SK-N-MC (cell line): ENCODE measurements at regions not wholly inside any gene's neighbourhood (a gene's known extent, or its start where the extent isn't known, plus 50 kb on each side); places are given as distances from the start of the nearest gene placed in this dataset.

Experiments used
- DNase-seq: peaks from one replicate; pipeline ENCODE4 v3.0.0-alpha.2; 2011; ENCODE audit warnings: low read depth, low spot score
- H3K27ac ChIP-seq: fragments of 200-600 bp; sonication (generic); 2 replicates; pipeline ENCODE4 v1.5.1; 2016; ENCODE audit warnings: mixed run types
- H3K36me3 ChIP-seq: fragments of 200-600 bp; sonication (generic); 2 replicates; pipeline ENCODE4 v1.6.1; 2017; ENCODE audit warnings: antibody characterized with exemption, low read length, mixed read lengths; ENCODE audit not compliant: insufficient read depth
- H3K4me3 ChIP-seq: fragments of 200-600 bp; sonication (generic); 2 replicates; pipeline ENCODE4 v1.5.1; 2016
- H3K9ac ChIP-seq: fragments of 200-600 bp; sonication (generic); 2 replicates; pipeline ENCODE4 v1.8.0; 2017; ENCODE audit warnings: mixed run types, mixed read lengths; ENCODE audit not compliant: insufficient read length
- H3K9me3 ChIP-seq: fragments of 200-600 bp; sonication (generic); 2 replicates; pipeline ENCODE4 v1.6.1; 2017; ENCODE audit warnings: low read depth, mild to moderate bottlenecking, antibody characterized with exemption, low read length, moderate library complexity, mixed read lengths
- EZH2 ChIP-seq: fragments of 200-600 bp; sonication (generic); IDR thresholded peaks from one replicate; pipeline ENCODE4 v1.6.1; 2017; ENCODE audit warnings: antibody characterized with exemption
- FOXP2 ChIP-seq: optimal IDR thresholded peaks from 2 replicates; pipeline ENCODE3; 2011; ENCODE audit warnings: mild to moderate bottlenecking, moderate library complexity; ENCODE audit not compliant: insufficient read depth; ENCODE audit errors: extremely low read length, control extremely low read depth
- POLR2AphosphoS5 ChIP-seq: IDR thresholded peaks from 2 replicates; pipeline ENCODE4 v1.6.1; 2012; ENCODE audit warnings: mild to moderate bottlenecking, low read depth, low read length, borderline replicate concordance

DNA sequence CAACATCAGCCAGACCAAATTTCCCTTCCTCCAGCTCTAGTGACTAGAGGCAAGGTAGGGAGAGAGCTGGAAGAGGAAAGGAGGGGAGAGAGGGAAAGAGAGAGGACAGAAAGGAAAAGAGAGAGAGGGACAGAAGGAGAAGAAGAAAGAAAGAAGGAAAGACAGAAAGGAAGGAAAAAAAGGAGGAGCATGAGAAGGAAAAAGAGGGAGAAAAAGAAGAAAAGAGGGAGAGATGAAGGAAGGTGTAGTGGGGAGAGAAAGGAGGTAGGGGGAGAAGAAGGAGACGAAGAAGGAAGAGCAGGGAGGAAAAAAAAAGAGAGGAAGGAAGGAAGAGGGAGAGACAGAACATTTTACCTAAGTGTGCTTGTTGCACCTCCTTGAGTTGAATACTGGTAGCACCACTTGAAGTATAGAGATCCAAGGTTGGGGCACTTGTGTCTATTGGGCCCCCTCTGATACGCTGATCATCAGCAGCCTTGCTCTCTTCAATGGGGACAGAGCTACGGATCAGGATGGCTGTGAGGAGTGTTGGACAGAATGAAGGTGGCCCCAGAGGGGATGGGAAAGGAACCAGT is 232.5 kb downstream of the SUDS3 start:
- Histone ChIP-seq H3K27ac (no peak overlapping the region), H3K9me3 (no peaks in the 10 kb centered on the region), H3K4me3 (no peak overlapping the region), H3K36me3 (no peaks in the 10 kb centered on the region), H3K9ac (no peak overlapping the region)
- DNase-seq: no peak
- TF ChIP-seq EZH2 (no peak), FOXP2 (no peak), POLR2AphosphoS5 (no peak)

DNA sequence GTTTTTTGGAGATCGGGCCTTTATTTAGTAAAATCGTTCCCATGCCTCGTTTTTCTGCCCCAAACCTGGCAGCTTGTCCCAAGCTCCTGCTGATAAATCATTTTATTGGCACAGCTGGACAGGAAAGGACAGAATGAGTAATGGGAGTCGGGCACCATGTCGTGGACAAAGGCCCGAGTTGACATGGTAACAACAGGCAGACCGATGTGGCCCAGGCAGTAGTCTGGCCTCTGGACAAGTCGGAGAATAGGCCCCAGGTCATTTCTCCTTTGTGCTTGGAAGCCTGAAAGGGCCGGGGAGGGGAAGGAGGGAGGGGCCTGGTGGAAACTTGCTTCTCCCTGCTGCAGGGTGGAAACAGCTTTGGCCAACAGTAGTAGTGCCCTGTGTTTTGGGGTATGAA is 234.9 kb downstream of the SUDS3 start:
- H3K27ac ChIP-seq: no peak overlapping the region
- no peak overlapping the region for H3K9ac ChIP-seq
- no peak for TF ChIP-seq FOXP2
- TF ChIP-seq EZH2: no peak
- TF ChIP-seq POLR2AphosphoS5: no peak
- no peaks in the 10 kb centered on the region for H3K36me3 ChIP-seq
- H3K4me3 ChIP-seq: no peak overlapping the region
- DNase-seq: no peak
- no peaks in the 10 kb centered on the region for H3K9me3 ChIP-seq

DNA sequence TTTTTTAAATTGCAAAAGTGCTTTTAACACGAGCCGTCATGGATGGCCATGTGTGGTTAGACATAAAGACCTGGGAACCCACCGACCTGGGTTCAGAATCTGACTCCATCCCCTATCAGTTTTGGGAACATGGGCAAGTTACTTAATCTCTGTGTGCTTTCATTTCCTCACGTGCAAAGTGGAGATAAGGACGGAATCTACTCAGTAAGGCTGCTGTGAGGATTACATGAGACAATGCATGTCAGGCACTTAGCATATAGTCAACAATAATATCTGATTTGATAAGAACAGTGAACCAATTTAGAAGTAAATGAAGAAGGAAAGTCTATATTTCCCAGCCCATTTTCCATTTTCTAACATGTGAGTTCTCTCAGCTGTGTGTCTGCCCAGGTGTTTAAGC is 235.4 kb downstream of the SUDS3 start:
- TF ChIP-seq EZH2: no peak
- no peak overlapping the region for H3K9ac ChIP-seq
- no peaks in the 10 kb centered on the region for H3K36me3 ChIP-seq
- H3K4me3 ChIP-seq: no peak overlapping the region
- H3K27ac ChIP-seq: no peak overlapping the region
- DNase-seq: no peak
- H3K9me3 ChIP-seq: no peaks in the 10 kb centered on the region

DNA sequence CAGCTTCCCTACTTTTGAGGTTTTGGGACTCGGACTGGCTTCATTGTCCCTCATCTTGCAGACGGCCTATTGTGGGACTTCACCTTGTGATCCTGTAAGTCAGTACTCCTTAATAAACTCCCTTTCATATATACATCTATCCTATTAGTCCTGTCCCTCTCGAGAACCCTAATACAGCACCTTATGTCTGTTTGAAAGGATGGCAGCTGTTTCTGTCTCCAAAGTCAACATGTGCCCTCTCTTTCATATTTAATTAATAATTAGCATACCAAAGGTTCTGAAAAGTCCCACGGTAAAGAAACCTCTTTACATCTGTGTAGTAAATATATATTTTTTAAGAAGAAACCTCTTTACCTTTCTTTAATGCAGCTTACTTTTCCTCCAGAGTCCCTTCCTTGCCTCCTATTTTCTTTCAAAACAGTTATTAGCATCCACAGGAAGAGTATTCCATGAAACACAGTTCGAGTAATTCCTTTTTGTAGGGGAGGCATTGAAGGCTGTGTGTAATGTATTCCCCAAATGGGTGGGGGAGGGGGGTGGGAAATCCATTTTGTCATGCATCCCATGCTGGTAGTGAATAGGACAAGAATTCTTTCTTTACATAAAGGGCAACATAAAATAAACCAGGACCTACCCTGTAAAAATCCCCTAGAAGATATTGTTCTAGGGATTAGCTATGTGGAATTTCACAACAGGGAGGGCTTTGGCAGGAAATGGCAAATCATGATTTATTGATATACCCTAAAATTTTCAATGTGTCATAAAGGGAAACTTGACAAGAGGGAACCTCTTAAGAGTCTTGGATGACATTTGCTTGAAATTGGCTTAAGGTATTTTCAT is 241.5 kb downstream of the SUDS3 start:
- TF ChIP-seq FOXP2: no peak
- TF ChIP-seq POLR2AphosphoS5: no peak
- no peak for TF ChIP-seq EZH2
- H3K4me3 ChIP-seq: no peak overlapping the region
- H3K36me3 ChIP-seq: no peaks in the 10 kb centered on the region
- no peak overlapping the region for H3K9ac ChIP-seq
- DNase-seq: no peak
- H3K9me3 ChIP-seq: no peaks in the 10 kb centered on the region
- H3K27ac ChIP-seq: no peak overlapping the region

DNA sequence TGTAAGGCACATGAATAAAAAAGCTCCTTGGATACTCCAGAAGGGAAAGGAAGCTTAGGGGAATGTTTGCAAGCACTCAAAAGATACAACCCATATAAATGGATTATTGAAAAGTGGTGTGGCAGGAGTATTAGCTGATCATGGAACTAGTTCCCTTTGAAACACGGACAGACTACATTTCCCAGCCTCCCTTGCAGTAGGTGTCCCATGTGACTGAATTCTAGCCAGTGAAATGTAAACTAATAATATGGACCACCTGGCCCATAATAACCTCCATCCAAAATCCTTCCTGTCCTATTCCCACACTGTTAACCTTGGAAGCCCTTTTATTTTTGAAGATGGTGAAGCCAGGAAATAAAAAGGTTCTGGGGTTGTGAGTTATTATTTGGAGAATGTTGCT is 242.3 kb downstream of the SUDS3 start:
- no peak for DNase-seq
- Histone ChIP-seq H3K4me3 (no peak overlapping the region), H3K36me3 (no peaks in the 10 kb centered on the region), H3K9ac (no peak overlapping the region), H3K27ac (no peak overlapping the region), H3K9me3 (no peaks in the 10 kb centered on the region)
- TF ChIP-seq POLR2AphosphoS5: no peak
- TF ChIP-seq FOXP2: no peak
- TF ChIP-seq EZH2: no peak

DNA sequence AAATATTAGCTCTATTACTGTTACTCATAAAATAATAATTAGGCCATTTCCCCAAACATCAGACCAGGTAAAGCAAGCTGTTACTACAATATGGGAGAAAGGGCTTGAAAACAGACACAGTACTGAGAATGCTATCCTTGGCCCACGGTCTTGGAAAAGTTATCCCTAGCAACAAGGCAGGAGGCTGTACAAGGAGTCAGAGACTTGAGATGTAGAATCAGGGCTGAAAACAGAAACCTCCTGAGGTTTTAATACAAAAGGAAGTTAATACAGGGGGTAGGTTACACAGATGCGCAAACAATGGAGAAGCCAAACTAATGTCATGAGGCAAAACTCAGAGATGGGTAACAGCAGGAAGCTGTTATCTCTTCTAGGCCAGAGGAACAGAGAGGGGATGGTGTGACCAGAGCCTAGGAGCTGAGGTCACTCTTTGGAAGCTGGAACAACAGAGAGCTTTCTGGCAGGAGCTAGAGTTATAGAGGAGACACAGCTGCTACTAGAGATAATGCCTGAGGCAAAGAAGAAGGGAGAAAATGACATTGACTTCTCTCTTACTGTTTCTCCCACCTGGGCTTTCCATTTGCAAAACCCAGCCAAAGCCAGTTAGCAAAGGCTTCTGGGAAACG is 248.8 kb downstream of the SUDS3 start:
- Histone ChIP-seq H3K9ac (no peak overlapping the region), H3K36me3 (no peaks in the 10 kb centered on the region), H3K27ac (no peak overlapping the region), H3K9me3 (no peaks in the 10 kb centered on the region), H3K4me3 (no peak overlapping the region)
- no peak for DNase-seq
- no peak for TF ChIP-seq POLR2AphosphoS5
- TF ChIP-seq FOXP2: no peak
- no peak for TF ChIP-seq EZH2

DNA sequence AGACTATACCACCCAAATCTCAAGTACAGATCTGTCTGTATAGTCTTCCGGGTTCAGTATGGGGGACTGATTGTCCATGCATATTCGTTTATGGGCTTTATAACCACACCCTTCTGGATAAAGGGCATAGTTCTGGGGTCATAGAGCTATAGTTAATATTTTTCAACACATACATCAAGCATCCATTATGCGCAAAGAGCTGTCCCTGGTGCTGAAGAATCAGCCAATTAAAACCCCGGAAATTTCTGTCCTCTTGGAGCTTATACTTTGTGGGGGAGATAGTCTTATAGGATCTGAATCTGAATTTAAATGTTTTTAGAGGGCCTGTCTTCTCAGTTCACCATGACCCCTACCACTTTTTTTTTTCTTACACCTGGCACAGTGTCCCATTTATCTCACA is 256.7 kb downstream of the SUDS3 start:
- H3K36me3 ChIP-seq: no peaks in the 10 kb centered on the region
- no peak for DNase-seq
- TF ChIP-seq EZH2 (no peak), POLR2AphosphoS5 (no peak), FOXP2 (no peak)
- no peak overlapping the region for H3K9ac ChIP-seq
- no peak overlapping the region for H3K27ac ChIP-seq
- no peak overlapping the region for H3K4me3 ChIP-seq
- no peaks in the 10 kb centered on the region for H3K9me3 ChIP-seq

DNA sequence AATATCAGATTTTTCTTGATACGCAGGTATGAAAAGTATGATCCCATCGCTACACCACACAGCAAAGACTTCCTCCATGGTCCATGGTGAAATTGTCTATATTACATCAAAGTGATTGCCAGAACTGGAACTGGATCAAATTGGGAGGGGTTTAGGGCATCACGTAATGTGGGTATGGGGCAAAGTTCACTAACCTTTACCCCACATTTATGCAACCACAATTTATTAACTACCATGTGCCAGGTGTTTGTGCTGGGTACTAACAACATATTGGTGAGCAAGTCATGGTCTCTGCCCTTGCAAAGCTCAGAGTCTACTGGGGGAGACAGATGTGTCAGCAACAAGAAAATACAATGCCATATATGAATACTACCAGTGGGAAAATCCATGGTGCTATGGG is 258.9 kb downstream of the SUDS3 start:
- Histone ChIP-seq H3K9me3 (no peaks in the 10 kb centered on the region), H3K9ac (no peak overlapping the region), H3K4me3 (no peak overlapping the region), H3K36me3 (no peaks in the 10 kb centered on the region), H3K27ac (no peak overlapping the region)
- DNase-seq: no peak
- no peak for TF ChIP-seq EZH2
- TF ChIP-seq POLR2AphosphoS5: no peak
- no peak for TF ChIP-seq FOXP2

DNA sequence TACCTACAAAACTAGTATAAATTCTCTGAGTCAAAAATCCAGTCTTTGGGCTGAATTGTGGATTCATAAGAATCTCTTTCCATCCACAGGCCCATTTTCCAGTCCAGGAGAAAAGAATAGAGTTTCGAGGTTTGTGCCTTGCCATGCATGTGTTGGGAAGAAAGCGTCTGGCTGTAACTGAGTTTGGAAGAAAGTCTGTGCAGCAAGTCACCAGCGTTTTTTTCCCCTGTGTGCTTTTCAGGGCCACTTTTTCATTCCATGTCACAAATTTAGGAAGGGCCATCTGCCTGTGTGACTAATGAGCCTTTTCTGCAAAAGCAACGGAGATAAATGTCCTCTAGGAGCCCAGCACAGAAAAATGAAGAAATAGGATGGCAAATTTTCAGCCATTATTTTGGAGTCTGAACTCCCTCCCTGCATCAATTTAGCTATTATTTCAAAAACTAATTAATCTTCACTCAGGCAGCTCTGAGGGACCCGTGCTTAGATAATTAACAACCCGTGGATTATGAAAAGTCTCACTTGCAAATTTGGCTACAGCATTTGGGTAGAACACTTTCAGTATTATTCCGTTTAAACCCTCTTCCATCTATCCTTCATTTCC is 261.5 kb downstream of the SUDS3 start:
- no peak for DNase-seq
- Histone ChIP-seq H3K27ac (no peak overlapping the region), H3K4me3 (no peak overlapping the region), H3K9ac (no peak overlapping the region), H3K36me3 (no peaks in the 10 kb centered on the region), H3K9me3 (no peaks in the 10 kb centered on the region)
- TF ChIP-seq EZH2 (no peak), POLR2AphosphoS5 (no peak), FOXP2 (no peak)
